ENCODE measurements at regions not wholly inside any gene's neighbourhood (a gene's known extent, or its start where the extent isn't known, plus 50 kb on each side); places are given as distances from the start of the nearest gene placed in this dataset.

DNA sequence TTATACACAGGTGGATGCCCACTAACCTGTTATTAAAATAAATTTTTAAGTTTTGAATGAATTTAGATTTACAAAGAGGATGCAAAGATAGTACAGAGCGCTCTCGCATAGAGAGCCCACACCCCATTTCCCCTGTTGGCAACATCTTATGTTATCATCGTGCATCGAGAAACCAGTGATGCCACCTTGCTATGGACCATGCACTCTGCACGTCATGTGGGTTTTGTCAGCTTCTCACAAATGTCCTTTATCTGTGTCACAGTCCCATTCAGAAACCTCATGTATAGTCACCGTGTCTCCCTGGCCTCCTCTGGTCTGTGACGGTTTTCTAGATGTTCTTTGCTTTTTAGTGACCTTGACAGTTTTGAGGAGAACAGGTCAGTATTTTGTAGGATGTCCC, 60.0 kb downstream of the ING1 start:
- no peaks in the 10 kb centered on the region for H3K36me3 ChIP-seq
- no peak for DNase-seq
- H3K4me3 ChIP-seq, result no peak overlapping the region
- intact Hi-C loops (cut with DNase I), result no loop called here
- 97 to 98% (median 97%) methylated on average over 7 of the region's 7 CpGs for WGBS, 3 donors
- H3K27me3 ChIP-seq, result no peaks in the 10 kb centered on the region
- H3K4me1 ChIP-seq (ENCODE audit: insufficient read depth), result peaks cover 5% of the 10 kb centered on the region
- no peak overlapping the region for H3K27ac ChIP-seq
- TF ChIP-seq, protein P1, sequence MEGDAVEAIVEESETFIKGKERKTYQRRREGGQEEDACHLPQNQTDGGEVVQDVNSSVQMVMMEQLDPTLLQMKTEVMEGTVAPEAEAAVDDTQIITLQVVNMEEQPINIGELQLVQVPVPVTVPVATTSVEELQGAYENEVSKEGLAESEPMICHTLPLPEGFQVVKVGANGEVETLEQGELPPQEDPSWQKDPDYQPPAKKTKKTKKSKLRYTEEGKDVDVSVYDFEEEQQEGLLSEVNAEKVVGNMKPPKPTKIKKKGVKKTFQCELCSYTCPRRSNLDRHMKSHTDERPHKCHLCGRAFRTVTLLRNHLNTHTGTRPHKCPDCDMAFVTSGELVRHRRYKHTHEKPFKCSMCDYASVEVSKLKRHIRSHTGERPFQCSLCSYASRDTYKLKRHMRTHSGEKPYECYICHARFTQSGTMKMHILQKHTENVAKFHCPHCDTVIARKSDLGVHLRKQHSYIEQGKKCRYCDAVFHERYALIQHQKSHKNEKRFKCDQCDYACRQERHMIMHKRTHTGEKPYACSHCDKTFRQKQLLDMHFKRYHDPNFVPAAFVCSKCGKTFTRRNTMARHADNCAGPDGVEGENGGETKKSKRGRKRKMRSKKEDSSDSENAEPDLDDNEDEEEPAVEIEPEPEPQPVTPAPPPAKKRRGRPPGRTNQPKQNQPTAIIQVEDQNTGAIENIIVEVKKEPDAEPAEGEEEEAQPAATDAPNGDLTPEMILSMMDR (IDR thresholded peaks at IDR 0.05), result no peak
- TF ChIP-seq EP300 (IDR thresholded peaks at IDR 0.05) (no peak), POLR2A (IDR thresholded peaks at IDR 0.05) (no peak)
- H3K9me3 ChIP-seq, result no peaks in the 10 kb centered on the region

DNA sequence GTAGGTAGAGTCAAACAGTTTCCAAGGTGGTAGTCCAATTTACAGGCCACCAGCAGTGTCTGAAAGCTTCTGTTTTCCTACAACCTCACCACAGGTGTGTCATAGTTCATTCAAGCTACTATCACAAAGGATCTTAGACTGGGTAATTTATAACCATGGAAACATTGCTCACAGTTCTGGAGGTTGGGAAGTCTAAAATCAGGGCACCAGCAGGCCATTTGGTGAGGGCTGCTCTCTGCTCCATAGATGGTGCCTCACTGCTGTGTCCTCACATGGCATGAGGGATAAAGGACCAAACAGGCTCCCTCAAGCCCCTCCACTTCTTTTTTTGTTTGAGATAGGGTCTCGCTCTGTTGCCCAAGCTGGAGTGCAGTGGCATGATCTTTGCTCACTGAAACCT, 60.6 kb downstream of the ING1 start:
- Histone ChIP-seq H3K9me3 (no peaks in the 10 kb centered on the region), H3K27ac (no peak overlapping the region), H3K36me3 (no peaks in the 10 kb centered on the region), H3K4me1 (ENCODE audit: insufficient read depth) (peaks cover 5% of the 10 kb centered on the region), H3K27me3 (no peaks in the 10 kb centered on the region), H3K4me3 (no peak overlapping the region)
- no peak for TF ChIP-seq POLR2A (IDR thresholded peaks at IDR 0.05)
- TF ChIP-seq, protein P1 (IDR thresholded peaks at IDR 0.05), result no peak
- TF ChIP-seq EP300 (IDR thresholded peaks at IDR 0.05), result no peak
- WGBS, 3 donors, result 98 to 100% (median 100%) methylated on average over 1 of the region's 1 CpG
- intact Hi-C loops (cut with DNase I), result no loop called here
- no peak for DNase-seq

DNA sequence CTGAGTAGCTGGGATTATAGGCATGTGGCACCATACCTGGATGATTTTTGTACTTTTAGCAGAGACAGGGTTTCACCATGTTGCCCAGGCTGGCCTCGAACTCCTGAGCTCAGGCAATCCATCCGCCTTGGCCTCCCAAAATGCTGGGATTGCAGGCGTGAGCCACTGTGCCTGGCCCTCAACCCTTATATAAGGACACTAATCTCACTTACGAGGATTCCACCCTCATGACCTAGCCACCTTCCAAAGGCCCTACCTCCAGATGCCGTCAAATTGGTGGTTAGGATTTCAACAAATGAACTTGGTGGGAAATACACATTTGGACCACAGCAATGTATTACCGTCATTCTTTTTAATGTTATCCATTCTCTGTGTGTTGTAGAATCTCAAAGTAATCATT, 61.0 kb downstream of the ING1 start:
- intact Hi-C loops (cut with DNase I), result no loop called here
- DNase-seq, result no peak
- Histone ChIP-seq H3K36me3 (no peaks in the 10 kb centered on the region), H3K27ac (no peak overlapping the region), H3K4me3 (no peak overlapping the region), H3K27me3 (no peaks in the 10 kb centered on the region), H3K9me3 (no peaks in the 10 kb centered on the region), H3K4me1 (ENCODE audit: insufficient read depth) (peaks cover 5% of the 10 kb centered on the region)
- 96 to 98% (median 97%) methylated on average over 6 of the region's 6 CpGs for WGBS, 3 donors
- TF ChIP-seq POLR2A (IDR thresholded peaks at IDR 0.05) (no peak), EP300 (IDR thresholded peaks at IDR 0.05) (no peak)
- TF ChIP-seq, protein P1 (IDR thresholded peaks at IDR 0.05), result no peak

DNA sequence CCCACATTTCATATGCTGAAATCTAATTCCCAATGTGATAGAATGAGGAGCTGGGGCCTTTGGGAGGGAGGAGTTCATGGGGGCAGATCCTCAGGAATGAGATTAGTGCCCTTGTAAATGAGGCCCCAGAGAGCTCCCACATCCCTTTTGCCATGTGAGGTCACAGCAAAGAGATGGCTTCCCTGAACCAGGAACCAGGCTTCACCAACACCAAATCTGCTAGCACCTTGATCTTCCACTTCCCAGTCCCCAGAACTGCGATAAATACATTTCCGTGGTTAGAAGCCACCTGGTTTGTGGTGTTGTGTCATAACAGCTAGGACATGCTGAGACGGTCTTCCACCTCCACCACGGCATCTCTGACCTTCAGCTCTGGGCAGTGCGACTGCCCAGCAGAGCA, 62.1 kb downstream of the ING1 start:
- H3K27ac ChIP-seq, result no peak overlapping the region
- H3K36me3 ChIP-seq, result no peaks in the 10 kb centered on the region
- 47 to 80% (median 70%) methylated on average over 5 of the region's 5 CpGs for WGBS, 3 donors
- no peaks in the 10 kb centered on the region for H3K9me3 ChIP-seq
- intact Hi-C loops (cut with DNase I), result no loop called here
- no peak overlapping the region for H3K4me3 ChIP-seq
- no peaks in the 10 kb centered on the region for H3K27me3 ChIP-seq
- no peak for TF ChIP-seq POLR2A (IDR thresholded peaks at IDR 0.05)
- TF ChIP-seq, protein P1 (IDR thresholded peaks at IDR 0.05), result no peak
- TF ChIP-seq EP300 (IDR thresholded peaks at IDR 0.05), result no peak
- no peak for DNase-seq
- peaks cover 5% of the 10 kb centered on the region for H3K4me1 ChIP-seq (ENCODE audit: insufficient read depth)
